WTC11 (cell line): ENCODE measurements at regions not wholly inside any gene's neighbourhood (a gene's known extent, or its start where the extent isn't known, plus 50 kb on each side); places are given as distances from the start of the nearest gene placed in this dataset.

Experiments
- ATAC-seq: fragments of 200-7000 bp; cut with Tn5 transposase; 2 replicates; pipeline ENCODE4 v1.10.0; 2021; ENCODE audit warnings: mild to moderate bottlenecking, moderate library complexity
- CTCF ChIA-PET: fragments of 300-600 bp; sonication (Branson Sonifier 250); formaldehyde crosslinking; loops from one replicate; lab custom pipeline; 2021; ENCODE audit warnings: antibody characterized with exemption; lab: Charles Lee
- POLR2A ChIA-PET: fragments of 350-600 bp; sonication (Branson Sonifier 250); formaldehyde crosslinking; loops from one replicate; lab custom pipeline; 2021; ENCODE audit warnings: antibody characterized with exemption; lab: Charles Lee
- DNase-seq: peaks from one replicate; pipeline ENCODE4 v3.0.0; 2021; ENCODE audit warnings: low spot score
- H3K27ac Mint-ChIP-seq: 2 replicates; pipeline ENCODE4 v1.8.0; 2021; ENCODE audit warnings: mixed read lengths
- H3K27me3 Mint-ChIP-seq: 2 replicates; pipeline ENCODE4 v1.8.0; 2021; ENCODE audit warnings: low read depth, mild to moderate bottlenecking, moderate library complexity, mixed read lengths
- H3K36me3 Mint-ChIP-seq: 2 replicates; pipeline ENCODE4 v1.8.0; 2021; ENCODE audit warnings: mixed read lengths
- H3K4me1 Mint-ChIP-seq: 2 replicates; pipeline ENCODE4 v1.8.0; 2022; ENCODE audit warnings: mixed read lengths
- H3K4me3 Mint-ChIP-seq: 2 replicates; pipeline ENCODE4 v1.8.0; 2021; ENCODE audit warnings: mild to moderate bottlenecking, moderate library complexity, mixed read lengths
- H3K9me3 Mint-ChIP-seq: 2 replicates; pipeline ENCODE4 v1.8.0; 2021; ENCODE audit warnings: mixed read lengths
- CREM ChIP-seq: sonication (generic); formaldehyde crosslinking; IDR thresholded peaks from 2 replicates; pipeline ENCODE4 v1.8.1; 2022; ENCODE audit warnings: mild to moderate bottlenecking, missing genetic modification reagents, moderate library complexity
- FOXJ3 ChIP-seq: sonication (generic); formaldehyde crosslinking; IDR thresholded peaks from 2 replicates; pipeline ENCODE4 v1.9.0; 2021; ENCODE audit warnings: missing genetic modification reagents, mild to moderate bottlenecking, borderline replicate concordance
- FOXK1 ChIP-seq: sonication (generic); formaldehyde crosslinking; IDR thresholded peaks from 2 replicates; pipeline ENCODE4 v1.8.0; 2022; ENCODE audit warnings: mild to moderate bottlenecking, moderate library complexity, missing genetic modification reagents
- MXD4 ChIP-seq: fragments of 250-450 bp; sonication (Bioruptor Pico); IDR thresholded peaks from 2 replicates; pipeline ENCODE4 v1.8.0; 2021; ENCODE audit warnings: mild to moderate bottlenecking, moderate library complexity, borderline replicate concordance
- NFATC4 ChIP-seq: fragments of 250-450 bp; sonication (Bioruptor Pico); IDR thresholded peaks from 2 replicates; pipeline ENCODE4 v1.9.0; 2021; ENCODE audit warnings: mild to moderate bottlenecking
- ZNF219 ChIP-seq: sonication (generic); formaldehyde crosslinking; IDR thresholded peaks from 2 replicates; pipeline ENCODE4 v1.8.0; 2023; ENCODE audit warnings: missing genetic modification reagents, mild to moderate bottlenecking, borderline replicate concordance
- ZNF671 ChIP-seq: fragments of 250-450 bp; sonication (Bioruptor Pico); IDR thresholded peaks from 2 replicates; pipeline ENCODE4 v1.8.0; 2021; ENCODE audit warnings: mild to moderate bottlenecking
- TF ChIP-seq, protein P1 (sequence below): sonication (generic); formaldehyde crosslinking; IDR thresholded peaks from 2 replicates; pipeline ENCODE4 v1.8.1; 2022; ENCODE audit warnings: missing genetic modification reagents, borderline replicate concordance
- TF ChIP-seq, protein P2 (sequence below): sonication (generic); formaldehyde crosslinking; conservative IDR thresholded peaks from 2 replicates; pipeline ENCODE4 v1.8.1; 2023; ENCODE audit warnings: mild to moderate bottlenecking, low read depth, missing genetic modification reagents, moderate library complexity
- TF ChIP-seq, protein P3 (sequence below): sonication (generic); formaldehyde crosslinking; conservative IDR thresholded peaks from 2 replicates; pipeline ENCODE4 v1.8.1; 2022; ENCODE audit warnings: mild to moderate bottlenecking, missing genetic modification reagents
- TF ChIP-seq, protein P4 (sequence below): fragments of 250-450 bp; sonication (Bioruptor Pico); IDR thresholded peaks from 2 replicates; pipeline ENCODE4 v1.9.0; 2021; ENCODE audit warnings: mild to moderate bottlenecking, borderline replicate concordance
- TF ChIP-seq, protein P5 (sequence below): fragments of 200-600 bp; IDR thresholded peaks from 2 replicates; pipeline ENCODE4 v1.8.0; 2022; ENCODE audit warnings: antibody characterized with exemption
- TF ChIP-seq, protein P6 (sequence below): fragments of 250-450 bp; sonication (Bioruptor Pico); IDR thresholded peaks from 2 replicates; pipeline ENCODE4 v1.9.0; 2021; ENCODE audit warnings: mild to moderate bottlenecking
- TF ChIP-seq, protein P7 (sequence below): sonication (generic); formaldehyde crosslinking; IDR thresholded peaks from 2 replicates; pipeline ENCODE4 v1.8.1; 2023; ENCODE audit warnings: mild to moderate bottlenecking, missing genetic modification reagents, moderate library complexity
- TF ChIP-seq, protein P8 (sequence below): sonication (generic); formaldehyde crosslinking; IDR thresholded peaks from 2 replicates; pipeline ENCODE4 v1.8.0; 2023; ENCODE audit warnings: mild to moderate bottlenecking, missing genetic modification reagents

DNA sequence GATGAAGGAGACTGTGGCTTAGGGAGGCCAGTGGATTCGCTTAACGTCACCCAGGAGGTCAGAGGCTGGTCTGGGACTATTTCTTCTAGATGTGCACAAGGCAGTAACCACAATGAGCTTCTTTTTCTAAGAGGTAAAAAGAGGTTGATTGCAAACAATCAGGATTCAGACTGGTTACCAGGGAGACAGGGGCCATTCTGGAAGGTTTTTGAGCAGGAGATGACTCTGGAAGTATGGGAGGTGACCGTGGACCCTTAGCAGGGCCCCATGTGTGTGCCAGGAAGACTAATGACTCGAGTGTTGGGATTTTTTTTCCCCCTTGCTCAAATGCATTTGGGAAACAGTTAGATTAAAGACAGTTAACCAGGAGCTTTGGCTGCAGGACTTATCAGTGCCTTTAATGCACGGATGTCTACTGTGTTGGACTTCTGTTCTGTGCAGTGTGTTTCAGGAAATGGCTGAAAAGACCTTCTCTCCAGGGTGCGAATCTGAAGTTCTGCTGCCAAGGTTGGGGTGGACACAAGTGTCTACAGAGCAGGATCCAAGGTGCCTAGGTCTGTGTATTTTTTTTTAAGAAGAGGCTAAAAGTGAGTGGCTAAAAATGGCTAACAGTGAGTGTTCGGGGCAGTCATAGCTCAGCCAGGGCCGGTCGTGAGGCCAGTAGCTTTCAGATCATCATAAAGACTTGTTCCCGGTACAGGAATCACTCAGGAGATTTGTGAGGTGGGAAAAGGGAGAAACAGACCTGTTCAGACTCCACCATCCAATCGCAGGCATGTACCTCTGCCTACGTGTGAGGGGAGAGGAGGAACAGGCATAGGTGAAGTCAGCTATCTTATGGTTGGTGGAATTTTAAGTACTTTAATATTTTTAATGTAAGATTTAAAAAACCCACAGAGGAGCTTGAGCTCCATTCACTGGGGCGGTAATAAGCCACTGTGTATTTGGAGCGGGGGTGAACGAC is 82.3 kb upstream of the CIBAR2 start:
- POLR2A ChIA-PET = no interaction called here
- DNase-seq (no peak), ATAC-seq (no peak)
- Mint-ChIP-seq H3K27ac (no peak overlapping the region), H3K9me3 (0 out of 2 replicates have a peak, but pooled peaks cover 3% of the 10 kb centered on the region), H3K4me3 (no peak overlapping the region), H3K27me3 (no peaks in the 10 kb centered on the region), H3K36me3 (peaks cover 9% of the 10 kb centered on the region; the same call in 1 of the 2 replicates), H3K4me1 (peaks cover 11% of the 10 kb centered on the region)
- TF ChIP-seq FOXK1 (CRISPR knock-in tag) (no peak), CREM (no peak), NFATC4 (CRISPR knock-in tag) (no peak), MXD4 (CRISPR knock-in tag) (no peak), FOXJ3 (CRISPR knock-in tag) (no peak), ZNF671 (no peak)
- TF ChIP-seq, protein P1, sequence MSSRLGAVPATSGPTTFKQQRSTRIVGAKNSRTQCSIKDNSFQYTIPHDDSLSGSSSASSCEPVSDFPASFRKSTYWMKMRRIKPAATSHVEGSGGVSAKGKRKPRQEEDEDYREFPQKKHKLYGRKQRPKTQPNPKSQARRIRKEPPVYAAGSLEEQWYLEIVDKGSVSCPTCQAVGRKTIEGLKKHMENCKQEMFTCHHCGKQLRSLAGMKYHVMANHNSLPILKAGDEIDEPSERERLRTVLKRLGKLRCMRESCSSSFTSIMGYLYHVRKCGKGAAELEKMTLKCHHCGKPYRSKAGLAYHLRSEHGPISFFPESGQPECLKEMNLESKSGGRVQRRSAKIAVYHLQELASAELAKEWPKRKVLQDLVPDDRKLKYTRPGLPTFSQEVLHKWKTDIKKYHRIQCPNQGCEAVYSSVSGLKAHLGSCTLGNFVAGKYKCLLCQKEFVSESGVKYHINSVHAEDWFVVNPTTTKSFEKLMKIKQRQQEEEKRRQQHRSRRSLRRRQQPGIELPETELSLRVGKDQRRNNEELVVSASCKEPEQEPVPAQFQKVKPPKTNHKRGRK = no peak
- TF ChIP-seq, protein P2, sequence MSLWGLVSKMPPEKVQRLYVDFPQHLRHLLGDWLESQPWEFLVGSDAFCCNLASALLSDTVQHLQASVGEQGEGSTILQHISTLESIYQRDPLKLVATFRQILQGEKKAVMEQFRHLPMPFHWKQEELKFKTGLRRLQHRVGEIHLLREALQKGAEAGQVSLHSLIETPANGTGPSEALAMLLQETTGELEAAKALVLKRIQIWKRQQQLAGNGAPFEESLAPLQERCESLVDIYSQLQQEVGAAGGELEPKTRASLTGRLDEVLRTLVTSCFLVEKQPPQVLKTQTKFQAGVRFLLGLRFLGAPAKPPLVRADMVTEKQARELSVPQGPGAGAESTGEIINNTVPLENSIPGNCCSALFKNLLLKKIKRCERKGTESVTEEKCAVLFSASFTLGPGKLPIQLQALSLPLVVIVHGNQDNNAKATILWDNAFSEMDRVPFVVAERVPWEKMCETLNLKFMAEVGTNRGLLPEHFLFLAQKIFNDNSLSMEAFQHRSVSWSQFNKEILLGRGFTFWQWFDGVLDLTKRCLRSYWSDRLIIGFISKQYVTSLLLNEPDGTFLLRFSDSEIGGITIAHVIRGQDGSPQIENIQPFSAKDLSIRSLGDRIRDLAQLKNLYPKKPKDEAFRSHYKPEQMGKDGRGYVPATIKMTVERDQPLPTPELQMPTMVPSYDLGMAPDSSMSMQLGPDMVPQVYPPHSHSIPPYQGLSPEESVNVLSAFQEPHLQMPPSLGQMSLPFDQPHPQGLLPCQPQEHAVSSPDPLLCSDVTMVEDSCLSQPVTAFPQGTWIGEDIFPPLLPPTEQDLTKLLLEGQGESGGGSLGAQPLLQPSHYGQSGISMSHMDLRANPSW (CRISPR knock-in tag) = no peak
- TF ChIP-seq, protein P3, sequence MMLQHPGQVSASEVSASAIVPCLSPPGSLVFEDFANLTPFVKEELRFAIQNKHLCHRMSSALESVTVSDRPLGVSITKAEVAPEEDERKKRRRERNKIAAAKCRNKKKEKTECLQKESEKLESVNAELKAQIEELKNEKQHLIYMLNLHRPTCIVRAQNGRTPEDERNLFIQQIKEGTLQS = no peak
- TF ChIP-seq, protein P4, sequence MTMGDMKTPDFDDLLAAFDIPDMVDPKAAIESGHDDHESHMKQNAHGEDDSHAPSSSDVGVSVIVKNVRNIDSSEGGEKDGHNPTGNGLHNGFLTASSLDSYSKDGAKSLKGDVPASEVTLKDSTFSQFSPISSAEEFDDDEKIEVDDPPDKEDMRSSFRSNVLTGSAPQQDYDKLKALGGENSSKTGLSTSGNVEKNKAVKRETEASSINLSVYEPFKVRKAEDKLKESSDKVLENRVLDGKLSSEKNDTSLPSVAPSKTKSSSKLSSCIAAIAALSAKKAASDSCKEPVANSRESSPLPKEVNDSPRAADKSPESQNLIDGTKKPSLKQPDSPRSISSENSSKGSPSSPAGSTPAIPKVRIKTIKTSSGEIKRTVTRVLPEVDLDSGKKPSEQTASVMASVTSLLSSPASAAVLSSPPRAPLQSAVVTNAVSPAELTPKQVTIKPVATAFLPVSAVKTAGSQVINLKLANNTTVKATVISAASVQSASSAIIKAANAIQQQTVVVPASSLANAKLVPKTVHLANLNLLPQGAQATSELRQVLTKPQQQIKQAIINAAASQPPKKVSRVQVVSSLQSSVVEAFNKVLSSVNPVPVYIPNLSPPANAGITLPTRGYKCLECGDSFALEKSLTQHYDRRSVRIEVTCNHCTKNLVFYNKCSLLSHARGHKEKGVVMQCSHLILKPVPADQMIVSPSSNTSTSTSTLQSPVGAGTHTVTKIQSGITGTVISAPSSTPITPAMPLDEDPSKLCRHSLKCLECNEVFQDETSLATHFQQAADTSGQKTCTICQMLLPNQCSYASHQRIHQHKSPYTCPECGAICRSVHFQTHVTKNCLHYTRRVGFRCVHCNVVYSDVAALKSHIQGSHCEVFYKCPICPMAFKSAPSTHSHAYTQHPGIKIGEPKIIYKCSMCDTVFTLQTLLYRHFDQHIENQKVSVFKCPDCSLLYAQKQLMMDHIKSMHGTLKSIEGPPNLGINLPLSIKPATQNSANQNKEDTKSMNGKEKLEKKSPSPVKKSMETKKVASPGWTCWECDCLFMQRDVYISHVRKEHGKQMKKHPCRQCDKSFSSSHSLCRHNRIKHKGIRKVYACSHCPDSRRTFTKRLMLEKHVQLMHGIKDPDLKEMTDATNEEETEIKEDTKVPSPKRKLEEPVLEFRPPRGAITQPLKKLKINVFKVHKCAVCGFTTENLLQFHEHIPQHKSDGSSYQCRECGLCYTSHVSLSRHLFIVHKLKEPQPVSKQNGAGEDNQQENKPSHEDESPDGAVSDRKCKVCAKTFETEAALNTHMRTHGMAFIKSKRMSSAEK (CRISPR knock-in tag) = no peak
- TF ChIP-seq, protein P5, sequence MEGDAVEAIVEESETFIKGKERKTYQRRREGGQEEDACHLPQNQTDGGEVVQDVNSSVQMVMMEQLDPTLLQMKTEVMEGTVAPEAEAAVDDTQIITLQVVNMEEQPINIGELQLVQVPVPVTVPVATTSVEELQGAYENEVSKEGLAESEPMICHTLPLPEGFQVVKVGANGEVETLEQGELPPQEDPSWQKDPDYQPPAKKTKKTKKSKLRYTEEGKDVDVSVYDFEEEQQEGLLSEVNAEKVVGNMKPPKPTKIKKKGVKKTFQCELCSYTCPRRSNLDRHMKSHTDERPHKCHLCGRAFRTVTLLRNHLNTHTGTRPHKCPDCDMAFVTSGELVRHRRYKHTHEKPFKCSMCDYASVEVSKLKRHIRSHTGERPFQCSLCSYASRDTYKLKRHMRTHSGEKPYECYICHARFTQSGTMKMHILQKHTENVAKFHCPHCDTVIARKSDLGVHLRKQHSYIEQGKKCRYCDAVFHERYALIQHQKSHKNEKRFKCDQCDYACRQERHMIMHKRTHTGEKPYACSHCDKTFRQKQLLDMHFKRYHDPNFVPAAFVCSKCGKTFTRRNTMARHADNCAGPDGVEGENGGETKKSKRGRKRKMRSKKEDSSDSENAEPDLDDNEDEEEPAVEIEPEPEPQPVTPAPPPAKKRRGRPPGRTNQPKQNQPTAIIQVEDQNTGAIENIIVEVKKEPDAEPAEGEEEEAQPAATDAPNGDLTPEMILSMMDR = no peak
- CTCF ChIA-PET = interaction anchor here (1.5 kb wide), 1 partner anchor 80 kb away, joined by 8 read pairs; no protein-coding TSS in a partner anchor

DNA sequence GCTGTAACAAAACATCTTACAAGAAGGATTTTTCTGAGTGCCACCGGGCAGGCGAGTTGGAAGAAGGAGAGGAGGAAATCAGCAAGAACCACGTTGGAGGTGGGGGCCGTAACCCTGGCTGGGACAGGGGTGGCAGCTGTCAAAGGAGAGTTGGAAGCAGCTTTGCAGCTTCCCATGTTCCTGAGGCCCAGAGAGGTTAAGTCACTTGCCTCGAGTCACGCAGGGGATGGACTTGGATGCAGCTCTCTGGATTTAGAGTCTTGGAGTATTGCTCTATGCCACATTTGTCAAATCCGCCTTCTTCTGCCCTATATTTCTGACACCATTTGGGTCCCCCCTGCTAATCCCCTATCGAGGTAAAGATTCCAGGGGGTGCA is 83.0 kb upstream of the CIBAR2 start:
- Mint-ChIP-seq H3K36me3 (peaks cover 6% of the 10 kb centered on the region; the same call in 1 of the 2 replicates), H3K27me3 (no peaks in the 10 kb centered on the region), H3K27ac (no peak overlapping the region; the same call in 1 of the 2 replicates), H3K9me3 (0 out of 2 replicates have a peak, but pooled peaks cover 3% of the 10 kb centered on the region), H3K4me3 (no peak overlapping the region), H3K4me1 (peaks cover 11% of the 10 kb centered on the region)
- POLR2A ChIA-PET = no interaction called here
- ATAC-seq (no peak), DNase-seq (no peak)
- CTCF ChIA-PET = interaction anchor here (1.5 kb wide), 1 partner anchor 80 kb away, joined by 8 read pairs; no protein-coding TSS in a partner anchor
- TF ChIP-seq, protein P6, sequence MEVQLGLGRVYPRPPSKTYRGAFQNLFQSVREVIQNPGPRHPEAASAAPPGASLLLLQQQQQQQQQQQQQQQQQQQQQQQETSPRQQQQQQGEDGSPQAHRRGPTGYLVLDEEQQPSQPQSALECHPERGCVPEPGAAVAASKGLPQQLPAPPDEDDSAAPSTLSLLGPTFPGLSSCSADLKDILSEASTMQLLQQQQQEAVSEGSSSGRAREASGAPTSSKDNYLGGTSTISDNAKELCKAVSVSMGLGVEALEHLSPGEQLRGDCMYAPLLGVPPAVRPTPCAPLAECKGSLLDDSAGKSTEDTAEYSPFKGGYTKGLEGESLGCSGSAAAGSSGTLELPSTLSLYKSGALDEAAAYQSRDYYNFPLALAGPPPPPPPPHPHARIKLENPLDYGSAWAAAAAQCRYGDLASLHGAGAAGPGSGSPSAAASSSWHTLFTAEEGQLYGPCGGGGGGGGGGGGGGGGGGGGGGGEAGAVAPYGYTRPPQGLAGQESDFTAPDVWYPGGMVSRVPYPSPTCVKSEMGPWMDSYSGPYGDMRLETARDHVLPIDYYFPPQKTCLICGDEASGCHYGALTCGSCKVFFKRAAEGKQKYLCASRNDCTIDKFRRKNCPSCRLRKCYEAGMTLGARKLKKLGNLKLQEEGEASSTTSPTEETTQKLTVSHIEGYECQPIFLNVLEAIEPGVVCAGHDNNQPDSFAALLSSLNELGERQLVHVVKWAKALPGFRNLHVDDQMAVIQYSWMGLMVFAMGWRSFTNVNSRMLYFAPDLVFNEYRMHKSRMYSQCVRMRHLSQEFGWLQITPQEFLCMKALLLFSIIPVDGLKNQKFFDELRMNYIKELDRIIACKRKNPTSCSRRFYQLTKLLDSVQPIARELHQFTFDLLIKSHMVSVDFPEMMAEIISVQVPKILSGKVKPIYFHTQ = no peak
- TF ChIP-seq ZNF219 (CRISPR knock-in tag) = no peak
- TF ChIP-seq, protein P7, sequence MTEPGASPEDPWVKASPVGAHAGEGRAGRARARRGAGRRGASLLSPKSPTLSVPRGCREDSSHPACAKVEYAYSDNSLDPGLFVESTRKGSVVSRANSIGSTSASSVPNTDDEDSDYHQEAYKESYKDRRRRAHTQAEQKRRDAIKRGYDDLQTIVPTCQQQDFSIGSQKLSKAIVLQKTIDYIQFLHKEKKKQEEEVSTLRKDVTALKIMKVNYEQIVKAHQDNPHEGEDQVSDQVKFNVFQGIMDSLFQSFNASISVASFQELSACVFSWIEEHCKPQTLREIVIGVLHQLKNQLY (CRISPR knock-in tag) = no peak
- TF ChIP-seq, protein P8, sequence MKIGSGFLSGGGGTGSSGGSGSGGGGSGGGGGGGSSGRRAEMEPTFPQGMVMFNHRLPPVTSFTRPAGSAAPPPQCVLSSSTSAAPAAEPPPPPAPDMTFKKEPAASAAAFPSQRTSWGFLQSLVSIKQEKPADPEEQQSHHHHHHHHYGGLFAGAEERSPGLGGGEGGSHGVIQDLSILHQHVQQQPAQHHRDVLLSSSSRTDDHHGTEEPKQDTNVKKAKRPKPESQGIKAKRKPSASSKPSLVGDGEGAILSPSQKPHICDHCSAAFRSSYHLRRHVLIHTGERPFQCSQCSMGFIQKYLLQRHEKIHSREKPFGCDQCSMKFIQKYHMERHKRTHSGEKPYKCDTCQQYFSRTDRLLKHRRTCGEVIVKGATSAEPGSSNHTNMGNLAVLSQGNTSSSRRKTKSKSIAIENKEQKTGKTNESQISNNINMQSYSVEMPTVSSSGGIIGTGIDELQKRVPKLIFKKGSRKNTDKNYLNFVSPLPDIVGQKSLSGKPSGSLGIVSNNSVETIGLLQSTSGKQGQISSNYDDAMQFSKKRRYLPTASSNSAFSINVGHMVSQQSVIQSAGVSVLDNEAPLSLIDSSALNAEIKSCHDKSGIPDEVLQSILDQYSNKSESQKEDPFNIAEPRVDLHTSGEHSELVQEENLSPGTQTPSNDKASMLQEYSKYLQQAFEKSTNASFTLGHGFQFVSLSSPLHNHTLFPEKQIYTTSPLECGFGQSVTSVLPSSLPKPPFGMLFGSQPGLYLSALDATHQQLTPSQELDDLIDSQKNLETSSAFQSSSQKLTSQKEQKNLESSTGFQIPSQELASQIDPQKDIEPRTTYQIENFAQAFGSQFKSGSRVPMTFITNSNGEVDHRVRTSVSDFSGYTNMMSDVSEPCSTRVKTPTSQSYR (CRISPR knock-in tag) = no peak
